Cardiac muscle cell (in vitro differentiated cells and primary cell): ENCODE measurements at regions not wholly inside any gene's neighbourhood (a gene's known extent, or its start where the extent isn't known, plus 50 kb on each side); places are given as distances from the start of the nearest gene placed in this dataset.

Experiments used
- DNase-seq, 2 donors: peaks; one replicate each; pipeline versions ENCODE4 v3.0.0 to v3.0.0-alpha.2; 2010 to 2017; ENCODE audit warnings: low read depth in 1 of 2, low spot score in 1 of 2
- H3K27ac ChIP-seq: fragments of 200-600 bp; sonication (generic); 2 replicates; pipeline ENCODE4 v1.5.1; 2016
- H3K27me3 ChIP-seq: fragments of 200-600 bp; sonication (generic); 2 replicates; pipeline ENCODE4 v1.6.0; 2016; ENCODE audit warnings: control low read depth
- H3K36me3 ChIP-seq: fragments of 200-600 bp; sonication (generic); 2 replicates; pipeline ENCODE4 v1.5.1; 2016; ENCODE audit warnings: control low read depth
- H3K4me1 ChIP-seq: fragments of 200-600 bp; sonication (generic); 2 replicates; pipeline ENCODE4 v1.8.1; 2017; ENCODE audit warnings: low read depth, mild to moderate bottlenecking, mixed run types
- H3K4me3 ChIP-seq: fragments of 200-600 bp; sonication (generic); 2 replicates; pipeline ENCODE4 v1.5.1; 2016; ENCODE audit warnings: mild to moderate bottlenecking
- H3K9me3 ChIP-seq: fragments of 200-600 bp; sonication (generic); 2 replicates; pipeline ENCODE4 v1.5.1; 2017; ENCODE audit warnings: low read depth, mild to moderate bottlenecking, control low read depth
- CTCF ChIP-seq: IDR thresholded peaks from 2 replicates; pipeline ENCODE4 v1.5.1; 2012; ENCODE audit warnings: low read depth, mild to moderate bottlenecking, low read length

- TF ChIP-seq CTCF: no peak
- Histone ChIP-seq H3K27ac (no peak overlapping the region), H3K27me3 (no peaks in the 10 kb centered on the region), H3K4me3 (no peak overlapping the region), H3K4me1 (no peaks in the 10 kb centered on the region), H3K9me3 (no peaks in the 10 kb centered on the region), H3K36me3 (no peaks in the 10 kb centered on the region)
- DNase-seq: no peak
Observed at GRCh38 chr4:188903986-188904385, 764.7 kb downstream of the TRIML1 start.

- no peaks in the 10 kb centered on the region for H3K27me3 ChIP-seq
- TF ChIP-seq CTCF: no peak
- no peak for DNase-seq
- no peaks in the 10 kb centered on the region for H3K36me3 ChIP-seq
- H3K27ac ChIP-seq: no peak overlapping the region
- H3K4me3 ChIP-seq: no peak overlapping the region
- no peaks in the 10 kb centered on the region for H3K4me1 ChIP-seq
- no peaks in the 10 kb centered on the region for H3K9me3 ChIP-seq
Observed at GRCh38 chr4:188904617-188905016, 765.4 kb downstream of the TRIML1 start.

- Histone ChIP-seq H3K4me3 (no peak overlapping the region), H3K9me3 (no peaks in the 10 kb centered on the region), H3K27ac (no peak overlapping the region), H3K27me3 (no peaks in the 10 kb centered on the region), H3K36me3 (no peaks in the 10 kb centered on the region), H3K4me1 (no peaks in the 10 kb centered on the region)
- no peak for DNase-seq
- no peak for TF ChIP-seq CTCF
Observed at GRCh38 chr4:188905248-188905647, 766.0 kb downstream of the TRIML1 start.

GRCh38 chr4:188911199-188911598 lies 772.0 kb downstream of the TRIML1 start:
- H3K36me3 ChIP-seq: no peaks in the 10 kb centered on the region

GRCh38 chr4:188911707-188912106 lies 772.5 kb downstream of the TRIML1 start:
- no peak for TF ChIP-seq CTCF
- H3K9me3 ChIP-seq: no peaks in the 10 kb centered on the region
- no peak overlapping the region for H3K27ac ChIP-seq
- no peak overlapping the region for H3K4me3 ChIP-seq
- no peak for DNase-seq
- no peaks in the 10 kb centered on the region for H3K27me3 ChIP-seq
- H3K4me1 ChIP-seq: no peaks in the 10 kb centered on the region
- H3K36me3 ChIP-seq: no peaks in the 10 kb centered on the region

More at GRCh38 chr4:188911199-188911598, 772.0 kb downstream of the TRIML1 start:
- Histone ChIP-seq H3K9me3 (no peaks in the 10 kb centered on the region), H3K4me1 (no peaks in the 10 kb centered on the region), H3K4me3 (no peak overlapping the region), H3K27me3 (no peaks in the 10 kb centered on the region), H3K27ac (no peak overlapping the region)
- DNase-seq: no peak
- no peak for TF ChIP-seq CTCF

- Histone ChIP-seq H3K27me3 (no peaks in the 10 kb centered on the region), H3K27ac (no peak overlapping the region), H3K4me3 (no peak overlapping the region), H3K36me3 (no peaks in the 10 kb centered on the region), H3K4me1 (no peaks in the 10 kb centered on the region), H3K9me3 (no peaks in the 10 kb centered on the region)
- TF ChIP-seq CTCF: no peak
- no peak for DNase-seq
Observed at GRCh38 chr4:188915175-188915574, 775.9 kb downstream of the TRIML1 start.
